H9 (cell line): ENCODE measurements at regions not wholly inside any gene's neighbourhood (a gene's known extent, or its start where the extent isn't known, plus 50 kb on each side); places are given as distances from the start of the nearest gene placed in this dataset.

Experiments
- DNase-seq: peaks from one replicate; pipeline ENCODE4 v3.0.0-alpha.2; 2017
- H2AFZ ChIP-seq: one replicate; pipeline ENCODE4 v1.6.1; 2013; ENCODE audit warnings: mild to moderate bottlenecking, low read length, control low read depth, moderate library complexity
- H2AK5ac ChIP-seq: 2 replicates; pipeline ENCODE4 v1.6.1; 2013; ENCODE audit warnings: low read length, control low read depth, mixed read lengths; ENCODE audit not compliant: insufficient read length
- H2BK120ac ChIP-seq: one replicate; pipeline ENCODE4 v1.6.1; 2013; ENCODE audit warnings: low read depth, mild to moderate bottlenecking, low read length, control low read depth, inconsistent platforms; ENCODE audit not compliant: poor library complexity, severe bottlenecking
- H2BK12ac ChIP-seq: 2 replicates; pipeline ENCODE4 v1.6.1; 2013; ENCODE audit warnings: low read length, control low read depth, mixed read lengths, low read depth; ENCODE audit not compliant: insufficient read length
- H2BK15ac ChIP-seq: 2 replicates; pipeline ENCODE4 v1.6.1; 2013; ENCODE audit warnings: low read depth, low read length, control low read depth
- H2BK20ac ChIP-seq: one replicate; pipeline ENCODE4 v1.6.1; 2013; ENCODE audit warnings: low read depth, mild to moderate bottlenecking, low read length, control low read depth, inconsistent platforms; ENCODE audit not compliant: poor library complexity, severe bottlenecking
- H2BK5ac ChIP-seq: 2 replicates; pipeline ENCODE4 v1.6.1; 2013; ENCODE audit warnings: low read length, control low read depth, mixed read lengths; ENCODE audit not compliant: insufficient read length
- H3K14ac ChIP-seq: 2 replicates; pipeline ENCODE4 v1.6.1; 2013; ENCODE audit warnings: low read length, control low read depth; ENCODE audit not compliant: insufficient read depth
- H3K18ac ChIP-seq: 2 replicates; pipeline ENCODE4 v1.6.1; 2013; ENCODE audit warnings: low read depth, mild to moderate bottlenecking, mixed read lengths, low read length, control low read depth; ENCODE audit not compliant: insufficient read length
- H3K23ac ChIP-seq: 2 replicates; pipeline ENCODE4 v1.6.1; 2013; ENCODE audit warnings: low read length, control low read depth, mixed read lengths, low read depth; ENCODE audit not compliant: insufficient read length
- H3K23me2 ChIP-seq: 2 replicates; pipeline ENCODE4 v1.6.1; 2013; ENCODE audit warnings: low read depth, mild to moderate bottlenecking, mixed read lengths, low read length, control low read depth; ENCODE audit not compliant: insufficient read length, poor library complexity, severe bottlenecking
- H3K27ac ChIP-seq: 2 replicates; pipeline ENCODE4 v1.5.1; 2013; ENCODE audit warnings: low read length, control low read depth, mixed read lengths, low read depth; ENCODE audit not compliant: insufficient read length
- H3K27me3 ChIP-seq: 2 replicates; pipeline ENCODE4 v1.6.1; 2013; ENCODE audit warnings: low read length, control low read depth, inconsistent platforms; ENCODE audit not compliant: insufficient read depth
- H3K4ac ChIP-seq: 2 replicates; pipeline ENCODE4 v1.6.1; 2013; ENCODE audit warnings: low read depth, mild to moderate bottlenecking, control low read depth, inconsistent platforms, low read length, moderate library complexity
- H3K4me1 ChIP-seq: 2 replicates; pipeline ENCODE4 v1.6.1; 2013; ENCODE audit warnings: low read length, control low read depth, inconsistent platforms; ENCODE audit not compliant: insufficient read depth
- H3K4me2 ChIP-seq: 2 replicates; pipeline ENCODE4 v1.6.1; 2013; ENCODE audit warnings: low read length, control low read depth, mixed read lengths; ENCODE audit not compliant: insufficient read length, insufficient read depth
- H3K56ac ChIP-seq: 2 replicates; pipeline ENCODE4 v1.6.1; 2013; ENCODE audit warnings: low read depth, mild to moderate bottlenecking, mixed read lengths, low read length, control low read depth; ENCODE audit not compliant: insufficient read length
- H3K79me1 ChIP-seq: 2 replicates; pipeline ENCODE4 v1.6.1; 2013; ENCODE audit warnings: low read depth, mild to moderate bottlenecking, moderate library complexity, low read length, control low read depth, inconsistent platforms; ENCODE audit not compliant: insufficient read depth, poor library complexity, severe bottlenecking
- H3K79me2 ChIP-seq: 2 replicates; pipeline ENCODE4 v1.6.1; 2013; ENCODE audit warnings: low read length, control low read depth, inconsistent platforms; ENCODE audit not compliant: insufficient read depth
- H3K9ac ChIP-seq: 2 replicates; pipeline ENCODE4 v1.6.1; 2013; ENCODE audit warnings: low read length, control low read depth, mixed read lengths; ENCODE audit not compliant: insufficient read length; ENCODE audit errors: extremely low read depth
- H3K9me3 ChIP-seq: one replicate; pipeline ENCODE4 v1.6.1; 2013; ENCODE audit warnings: low read depth, low read length, inconsistent platforms; ENCODE audit not compliant: control insufficient read depth
- H3T11ph ChIP-seq: one replicate; pipeline ENCODE4 v1.6.1; 2013; ENCODE audit warnings: mild to moderate bottlenecking, low read length, control low read depth, inconsistent platforms
- H4K20me1 ChIP-seq: one replicate; pipeline ENCODE4 v1.6.1; 2013; ENCODE audit not compliant: control insufficient read depth, insufficient read length, insufficient read depth
- H4K5ac ChIP-seq: 2 replicates; pipeline ENCODE4 v1.6.1; 2013; ENCODE audit warnings: low read depth, mild to moderate bottlenecking, mixed read lengths, low read length, control low read depth; ENCODE audit not compliant: insufficient read length
- H4K8ac ChIP-seq: replicated peaks from 2 replicates; pipeline ENCODE4 v1.6.1; 2013; ENCODE audit warnings: low read length, control low read depth, mixed read lengths, low read depth; ENCODE audit not compliant: insufficient read length
- H4K91ac ChIP-seq: 2 replicates; pipeline ENCODE4 v1.6.1; 2013; ENCODE audit warnings: low read depth, mild to moderate bottlenecking, moderate library complexity, mixed read lengths, low read length, control low read depth; ENCODE audit not compliant: insufficient read length
- H3K27ac Mint-ChIP-seq, 3 experiments: 2 replicates in 2 of 3; 3 replicates in 1 of 3; pipeline ENCODE4 v1.8.0; 2020 to 2021; ENCODE audit warnings: mixed read lengths in 3 of 3, mild to moderate bottlenecking in 1 of 3, moderate library complexity in 1 of 3
- H3K27me3 Mint-ChIP-seq: 2 replicates; pipeline ENCODE4 v1.8.0; 2021; ENCODE audit warnings: low read depth, mild to moderate bottlenecking, moderate library complexity, mixed read lengths
- H3K36me3 Mint-ChIP-seq, 3 experiments: 2 replicates in 2 of 3; 3 replicates in 1 of 3; pipeline ENCODE4 v1.8.0; 2020 to 2021; ENCODE audit warnings: low read depth in 3 of 3, mixed read lengths in 3 of 3; ENCODE audit not compliant: insufficient read depth in 1 of 3
- H3K4me1 Mint-ChIP-seq, 2 experiments: 2 replicates each; pipeline ENCODE4 v1.8.0; 2020; ENCODE audit warnings: mixed read lengths in 2 of 2
- H3K4me3 Mint-ChIP-seq, 2 experiments: 2 replicates in 1 of 2; 3 replicates in 1 of 2; pipeline ENCODE4 v1.8.0; 2020 to 2021; ENCODE audit warnings: mild to moderate bottlenecking in 2 of 2, mixed read lengths in 2 of 2, moderate library complexity in 1 of 2
- H3K9me3 Mint-ChIP-seq, 2 experiments: 2 replicates in 1 of 2; 3 replicates in 1 of 2; pipeline ENCODE4 v1.8.0; 2020; ENCODE audit warnings: mild to moderate bottlenecking in 2 of 2, mixed read lengths in 2 of 2, moderate library complexity in 1 of 2
- CTCF ChIP-seq: fragments of 200-600 bp; sonication (generic); conservative IDR thresholded peaks from 3 replicates; pipeline ENCODE4 v1.8.0; 2021; ENCODE audit warnings: antibody characterized with exemption, mild to moderate bottlenecking
- WGBS: extraction: QIAGEN DNeasy Blood & Tissue Kit; methylation state at CpG from one replicate; pipeline ENCODE4 v1.1.7; 2013; ENCODE audit warnings: missing lambda C conversion rate, low lambda C conversion rate, mixed read lengths; ENCODE audit not compliant: insufficient read length; ENCODE audit errors: extremely low coverage; 5-methylcytosine and 5-hydroxymethylcytosine counted together

- no peak overlapping the region for H2AK5ac ChIP-seq
- no CpG with 5 or more reads among the region's 3 CpGs for WGBS
- H3K4me3 Mint-ChIP-seq = no peak overlapping the region
- H3K27ac Mint-ChIP-seq = no peak overlapping the region; a peak in 1 of 7 replicates
- no peak overlapping the region for H3K9ac ChIP-seq
- no peaks in the 10 kb centered on the region for H3K79me2 ChIP-seq
- peaks cover 0 to 2% (median 0%) of the 10 kb centered on the region in 3 experiments; a peak in 2 of 7 replicates for H3K36me3 Mint-ChIP-seq
- H3K9me3 Mint-ChIP-seq = peaks cover 0 to 3% of the 10 kb centered on the region in 2 experiments; a peak in 2 of 5 replicates
- no peak overlapping the region for H2BK12ac ChIP-seq
- H3K4me2 ChIP-seq = no peak overlapping the region
- H3K23me2 ChIP-seq = no peaks in the 10 kb centered on the region
- H4K91ac ChIP-seq = no peak overlapping the region
- H3K4me1 Mint-ChIP-seq = peaks cover 0 to 2% of the 10 kb centered on the region in 2 experiments; a peak in 1 of 4 replicates
- H3K14ac ChIP-seq = no peak overlapping the region
- no peak overlapping the region for H2BK120ac ChIP-seq
- no peak overlapping the region for H3K4ac ChIP-seq
- H3K79me1 ChIP-seq = no peaks in the 10 kb centered on the region
- H3K27me3 ChIP-seq = no peaks in the 10 kb centered on the region
- no peak overlapping the region for H3K18ac ChIP-seq
- H3K27ac ChIP-seq = no peak overlapping the region
- peaks cover 23% of the 10 kb centered on the region for H3K27me3 Mint-ChIP-seq
- no peaks in the 10 kb centered on the region for H3K9me3 ChIP-seq
- no peak overlapping the region for H2AFZ ChIP-seq
- H2BK5ac ChIP-seq = no peak overlapping the region
- H3K56ac ChIP-seq = no peak overlapping the region
- H3K4me1 ChIP-seq = no peaks in the 10 kb centered on the region
- H4K8ac ChIP-seq = no peak overlapping the region
- H3K23ac ChIP-seq = no peak overlapping the region
- H4K20me1 ChIP-seq = no peaks in the 10 kb centered on the region
- no peak overlapping the region for H3T11ph ChIP-seq
- no peak overlapping the region for H4K5ac ChIP-seq
- H2BK15ac ChIP-seq = no peak overlapping the region
- no peak for DNase-seq
- no peak overlapping the region for H2BK20ac ChIP-seq
- TF ChIP-seq CTCF = no peak
These were observed 997.5 kb downstream of the TBC1D22A start for GRCh38 chr22:47759909-47760308.
